22Rv1 (cell line): ENCODE measurements at regions not wholly inside any gene's neighbourhood (a gene's known extent, or its start where the extent isn't known, plus 50 kb on each side); places are given as distances from the start of the nearest gene placed in this dataset.

Experiments used
- H3K27ac ChIP-seq: fragments of 450-650 bp; 2 replicates; pipeline ENCODE4 v1.5.1; 2017
- ZFX ChIP-seq: fragments of 450-650 bp; IDR thresholded peaks from 2 replicates; pipeline ENCODE4 v1.6.1; 2017; ENCODE audit warnings: antibody characterized with exemption, borderline replicate concordance
- TF ChIP-seq, protein P1 (sequence below): fragments of 450-650 bp; IDR thresholded peaks from 2 replicates; pipeline ENCODE4 v1.5.1; 2017; ENCODE audit warnings: mild to moderate bottlenecking

DNA sequence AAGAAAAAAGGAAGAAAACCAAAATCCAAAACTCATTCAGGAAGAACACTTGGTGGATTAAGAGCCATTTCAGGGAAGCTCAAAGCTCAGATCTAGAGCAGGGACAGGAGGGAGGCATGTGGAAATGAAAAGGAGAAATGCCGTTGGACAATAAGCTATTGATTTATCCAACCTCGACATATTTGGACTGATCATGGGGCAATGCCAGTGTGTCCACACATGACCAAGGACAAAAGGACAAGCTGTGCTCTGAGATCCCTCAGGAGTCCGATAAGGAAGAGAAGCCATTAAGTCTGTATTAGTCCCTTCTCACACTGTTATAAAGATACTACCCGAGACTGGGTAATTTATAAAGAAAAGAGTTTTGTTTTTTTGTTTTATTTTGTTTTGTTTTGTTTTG, 684.0 kb upstream of the CELF2 start:
- H3K27ac ChIP-seq: no peak overlapping the region
- TF ChIP-seq, protein P1, sequence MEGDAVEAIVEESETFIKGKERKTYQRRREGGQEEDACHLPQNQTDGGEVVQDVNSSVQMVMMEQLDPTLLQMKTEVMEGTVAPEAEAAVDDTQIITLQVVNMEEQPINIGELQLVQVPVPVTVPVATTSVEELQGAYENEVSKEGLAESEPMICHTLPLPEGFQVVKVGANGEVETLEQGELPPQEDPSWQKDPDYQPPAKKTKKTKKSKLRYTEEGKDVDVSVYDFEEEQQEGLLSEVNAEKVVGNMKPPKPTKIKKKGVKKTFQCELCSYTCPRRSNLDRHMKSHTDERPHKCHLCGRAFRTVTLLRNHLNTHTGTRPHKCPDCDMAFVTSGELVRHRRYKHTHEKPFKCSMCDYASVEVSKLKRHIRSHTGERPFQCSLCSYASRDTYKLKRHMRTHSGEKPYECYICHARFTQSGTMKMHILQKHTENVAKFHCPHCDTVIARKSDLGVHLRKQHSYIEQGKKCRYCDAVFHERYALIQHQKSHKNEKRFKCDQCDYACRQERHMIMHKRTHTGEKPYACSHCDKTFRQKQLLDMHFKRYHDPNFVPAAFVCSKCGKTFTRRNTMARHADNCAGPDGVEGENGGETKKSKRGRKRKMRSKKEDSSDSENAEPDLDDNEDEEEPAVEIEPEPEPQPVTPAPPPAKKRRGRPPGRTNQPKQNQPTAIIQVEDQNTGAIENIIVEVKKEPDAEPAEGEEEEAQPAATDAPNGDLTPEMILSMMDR: no peak
- no peak for TF ChIP-seq ZFX

DNA sequence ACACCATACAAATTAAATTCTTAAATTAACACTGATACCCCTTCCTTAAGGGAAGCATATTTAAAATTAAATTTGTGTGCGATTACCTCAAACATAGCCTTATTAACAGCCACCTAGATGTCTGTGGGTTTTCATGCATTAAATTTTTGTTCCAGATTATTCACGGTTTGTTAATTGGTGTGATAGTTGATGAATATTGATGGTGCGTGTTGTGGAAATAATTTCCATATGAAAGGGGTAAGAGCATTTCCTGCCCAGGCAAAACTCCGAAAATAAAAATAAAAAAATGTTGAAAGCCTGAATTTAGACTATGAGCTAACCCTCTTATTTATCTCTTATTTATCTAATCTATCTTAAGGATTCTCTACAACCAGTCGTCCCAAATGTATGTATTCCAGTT, 679.3 kb upstream of the CELF2 start:
- H3K27ac ChIP-seq: no peak overlapping the region

DNA sequence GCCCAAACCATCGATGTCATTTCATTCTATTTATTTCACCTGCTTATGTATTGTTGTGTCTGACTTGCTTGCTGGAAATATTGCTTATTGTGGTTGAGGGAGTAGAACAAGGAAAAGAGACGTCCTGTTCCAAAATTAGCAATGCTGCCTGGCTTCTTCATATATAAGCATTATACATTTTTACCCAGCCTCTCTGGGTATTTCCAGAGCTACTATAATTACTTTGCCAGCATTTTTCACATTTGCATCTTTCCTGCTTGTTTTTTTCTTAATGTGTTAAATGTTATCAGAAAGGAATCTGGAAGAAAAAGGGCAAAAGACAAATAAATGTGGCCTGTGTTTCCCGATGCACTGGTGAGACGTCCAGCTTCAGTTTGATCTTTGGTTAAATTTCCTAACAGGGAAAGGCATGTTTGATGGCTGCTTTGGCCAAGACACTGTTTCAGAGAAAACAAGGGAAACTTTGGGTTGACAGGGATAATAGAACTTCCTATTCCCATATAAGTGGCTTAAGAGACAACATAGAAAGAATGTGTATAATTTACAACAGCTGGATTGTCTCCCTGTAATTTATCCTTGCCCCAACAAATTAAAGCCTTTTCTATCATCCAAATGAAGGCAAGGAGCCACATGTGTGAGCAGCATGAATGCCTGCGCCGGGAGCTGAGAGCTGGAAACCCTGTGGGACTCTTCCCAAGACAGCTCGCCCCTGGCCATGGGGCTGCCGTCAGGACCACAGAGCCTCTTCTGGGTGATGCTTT, 671.1 kb upstream of the CELF2 start:
- TF ChIP-seq ZFX: no peak
- TF ChIP-seq, protein P1: no peak
- no peak overlapping the region for H3K27ac ChIP-seq

More for the DNA sequence above, 679.3 kb upstream of the CELF2 start:
- TF ChIP-seq, protein P1: no peak
- no peak for TF ChIP-seq ZFX

DNA sequence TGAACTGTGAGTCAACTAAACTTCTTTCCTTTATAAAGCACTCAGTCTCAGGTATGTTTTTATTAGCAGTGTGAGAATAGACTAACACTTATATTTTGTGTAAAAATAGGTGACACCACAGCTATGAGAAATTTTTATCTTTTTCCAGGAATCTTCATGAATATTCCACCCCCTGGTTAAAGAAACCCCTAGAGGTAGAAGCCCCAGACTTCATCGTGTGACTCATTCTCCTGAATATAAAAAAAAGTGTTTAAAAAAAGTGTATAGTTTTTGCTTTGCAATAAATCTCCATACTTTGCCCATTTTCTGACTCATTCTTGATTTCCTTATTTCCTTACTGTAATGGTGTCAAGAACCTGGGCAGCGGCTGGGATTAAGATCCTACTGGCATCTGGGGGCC, 667.6 kb upstream of the CELF2 start:
- H3K27ac ChIP-seq: no peak overlapping the region
- no peak for TF ChIP-seq ZFX
- TF ChIP-seq, protein P1: no peak

DNA sequence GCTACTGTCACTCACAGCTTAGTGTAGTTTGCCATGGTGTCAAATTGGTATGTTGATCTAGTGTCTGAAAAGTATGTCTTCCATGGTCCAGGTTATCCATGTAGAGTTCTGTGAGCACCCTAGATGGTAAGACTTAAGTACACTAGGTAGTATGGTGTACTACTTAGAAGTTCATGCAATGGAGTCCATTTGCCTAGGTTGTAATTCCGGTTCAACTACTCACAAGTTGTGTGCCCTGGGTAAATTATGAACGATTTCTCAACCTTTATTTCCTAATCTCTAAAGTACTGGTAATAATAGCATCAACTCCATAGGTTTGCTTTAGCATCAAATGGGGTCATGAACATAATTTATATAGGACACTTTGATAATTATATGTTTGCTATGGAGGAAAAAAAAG, 666.2 kb upstream of the CELF2 start:
- H3K27ac ChIP-seq: no peak overlapping the region
- TF ChIP-seq, protein P1: no peak
- TF ChIP-seq ZFX: no peak

DNA sequence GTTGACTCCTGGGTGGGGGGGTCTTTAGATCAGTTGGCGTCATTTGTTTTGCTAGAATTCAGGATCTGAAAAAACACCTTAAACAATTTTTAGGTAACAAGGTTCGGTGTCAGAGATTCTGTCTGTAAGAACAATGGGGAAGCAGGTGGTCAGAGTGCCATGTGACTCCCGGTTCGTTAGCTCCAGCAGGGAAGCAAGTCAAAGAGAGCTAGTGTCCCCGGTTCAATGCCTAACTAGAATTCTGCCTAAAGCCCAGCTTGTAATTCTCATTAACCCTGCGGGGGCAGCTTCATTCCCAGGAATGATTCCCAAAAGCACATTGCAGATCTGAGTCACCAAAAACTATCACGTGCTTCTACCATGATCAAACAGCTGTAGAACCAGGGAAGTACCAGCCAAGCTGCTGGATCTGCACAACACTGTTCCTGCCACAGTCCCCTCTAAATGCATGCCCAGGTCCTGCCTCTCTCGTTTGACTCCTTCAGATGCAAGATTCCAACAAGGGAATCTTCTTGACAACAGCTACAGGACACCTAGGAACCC, 664.3 kb upstream of the CELF2 start:
- TF ChIP-seq ZFX: no peak
- TF ChIP-seq, protein P1: no peak
- no peak overlapping the region for H3K27ac ChIP-seq

DNA sequence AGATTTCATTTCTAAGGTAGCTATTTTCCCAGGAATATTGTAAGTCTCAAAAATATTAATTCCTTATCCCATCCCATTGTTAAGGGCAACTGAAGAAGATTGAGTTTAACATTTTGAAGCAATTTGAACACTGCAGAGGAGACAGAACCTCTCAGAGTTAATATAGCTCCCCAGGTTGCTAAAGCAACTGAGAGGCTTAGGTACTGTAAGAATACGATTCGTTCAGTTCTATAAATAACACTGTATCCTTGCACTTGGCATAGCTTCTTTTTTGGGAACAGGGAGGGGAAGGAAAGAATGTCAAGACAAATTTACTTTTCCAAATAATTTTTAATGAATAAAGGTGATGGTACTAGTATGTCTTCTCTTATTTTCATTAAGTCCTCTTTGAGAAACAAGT, 658.4 kb upstream of the CELF2 start:
- H3K27ac ChIP-seq: no peak overlapping the region
- no peak for TF ChIP-seq ZFX
- TF ChIP-seq, protein P1: no peak
